Choroid plexus epithelial cell (primary cell): ENCODE measurements at regions not wholly inside any gene's neighbourhood (a gene's known extent, or its start where the extent isn't known, plus 50 kb on each side); places are given as distances from the start of the nearest gene placed in this dataset.
A peak's percentile ranks its signal among the peaks of the same experiment; 100 is the strongest.

ENCODE experiments used
- DNase-seq: peaks from one replicate; pipeline ENCODE4 v3.0.0-alpha.2; 2010; ENCODE audit warnings: low read depth
- H3K4me3 ChIP-seq: 2 replicates; pipeline ENCODE4 v1.5.1; 2011; ENCODE audit warnings: low read depth, mild to moderate bottlenecking, control low read depth, low read length, moderate library complexity
- CTCF ChIP-seq: conservative IDR thresholded peaks from 2 replicates; pipeline ENCODE4 v1.5.1; 2011; ENCODE audit warnings: low read depth, mild to moderate bottlenecking, control low read depth, inconsistent platforms, low read length, moderate library complexity

GRCh38 chr7:28269700-28270361 lies 89.2 kb upstream of the JAZF1 start:
- DNase-seq = no peak
- no peak for TF ChIP-seq CTCF

GRCh38 chr7:28270536-28270935 lies 89.9 kb upstream of the JAZF1 start:
- TF ChIP-seq CTCF = no peak

More at GRCh38 chr7:28269700-28270361, 89.2 kb upstream of the JAZF1 start:
- no peak overlapping the region for H3K4me3 ChIP-seq

GRCh38 chr7:28272461-28272877 lies 91.9 kb upstream of the JAZF1 start:
- DNase-seq = peak; percentile 79
- peak; percentile 91 for TF ChIP-seq CTCF
- peak overlapping the region; percentile 35 for H3K4me3 ChIP-seq

More at GRCh38 chr7:28270536-28270935, 89.9 kb upstream of the JAZF1 start:
- H3K4me3 ChIP-seq = no peak overlapping the region
- no peak for DNase-seq

- no peak overlapping the region for H3K4me3 ChIP-seq
- no peak for TF ChIP-seq CTCF
Observed at GRCh38 chr7:28276298-28276697, 95.7 kb upstream of the JAZF1 start.

GRCh38 chr7:28277364-28277763 lies 96.8 kb upstream of the JAZF1 start:
- no peak for TF ChIP-seq CTCF
- no peak for DNase-seq
- H3K4me3 ChIP-seq = no peak overlapping the region

More at GRCh38 chr7:28276298-28276697, 95.7 kb upstream of the JAZF1 start:
- no peak for DNase-seq

GRCh38 chr7:28277958-28278357 lies 97.4 kb upstream of the JAZF1 start:
- TF ChIP-seq CTCF = no peak
- no peak overlapping the region for H3K4me3 ChIP-seq
- no peak for DNase-seq

GRCh38 chr7:28280516-28280915 lies 99.9 kb upstream of the JAZF1 start:
- no peak for TF ChIP-seq CTCF
- no peak for DNase-seq

More at GRCh38 chr7:28280516-28280915, 99.9 kb upstream of the JAZF1 start:
- no peak overlapping the region for H3K4me3 ChIP-seq
